Thyroid gland (tissue), 4 donors: ENCODE measurements at regions not wholly inside any gene's neighbourhood (a gene's known extent, or its start where the extent isn't known, plus 50 kb on each side); places are given as distances from the start of the nearest gene placed in this dataset.

Source experiments
- CTCF ChIP-seq, 6 experiments: fragments of 200-600 bp in 3 of 6; fragments of 450-650 bp in 3 of 6; sonication (generic) in 3 of 6; IDR thresholded peaks; one replicate each; pipeline ENCODE4 v1.5.1; 2016 to 2019; ENCODE audit warnings: antibody characterized with exemption in 6 of 6, mild to moderate bottlenecking in 2 of 6, inconsistent platforms in 1 of 6, moderate library complexity in 1 of 6
- POLR2A ChIP-seq, 2 donors: fragments of 450-650 bp; IDR thresholded peaks; one replicate each; pipeline ENCODE4 v1.6.1; 2017; ENCODE audit warnings: antibody characterized with exemption in 2 of 2, mild to moderate bottlenecking in 2 of 2, moderate library complexity in 1 of 2

GRCh38 chr13:70370924-70371323, 262.7 kb upstream of the KLHL1 start:
- TF ChIP-seq CTCF (IDR thresholded peaks at IDR 0.05) (no peak), POLR2A (IDR thresholded peaks at IDR 0.05) (no peak)
